Mucosa of descending colon (tissue), 3 donors: ENCODE measurements at regions not wholly inside any gene's neighbourhood (a gene's known extent, or its start where the extent isn't known, plus 50 kb on each side); places are given as distances from the start of the nearest gene placed in this dataset.

Experiments used
- ATAC-seq: fragments of 200-7000 bp; cut with Tn5 transposase; one replicate; pipeline ENCODE4 v1.9.1; 2020; ENCODE audit warnings: mild to moderate bottlenecking, moderate library complexity
- DNase-seq, 3 donors: peaks; one replicate each; pipeline ENCODE4 v3.0.0-alpha.2; 2020
- H3K36me3 ChIP-seq: fragments of 200-600 bp; one replicate; pipeline ENCODE4 v1.8.0; 2021; ENCODE audit warnings: low read depth, mild to moderate bottlenecking
- H3K4me1 ChIP-seq: fragments of 200-600 bp; one replicate; pipeline ENCODE4 v1.8.0; 2021; ENCODE audit warnings: low read depth, mild to moderate bottlenecking
- H3K4me3 ChIP-seq: fragments of 200-600 bp; one replicate; pipeline ENCODE4 v1.8.0; 2021; ENCODE audit warnings: mild to moderate bottlenecking
- H3K9me3 ChIP-seq: fragments of 200-600 bp; one replicate; pipeline ENCODE4 v1.8.0; 2021; ENCODE audit warnings: mild to moderate bottlenecking
- intact Hi-C, 2 donors: fragments of 100-400 bp; cut with DNase I in 1 of 2; cut with micrococcal nuclease in 1 of 2; formaldehyde crosslinking; loops; one replicate each; pipeline versions ENCODE4 v1.11.0 to v1.11.1; 2022; cut with DNase I, micrococcal nuclease
- TF ChIP-seq, protein P1 (sequence below): fragments of 200-600 bp; IDR thresholded peaks from one replicate; pipeline ENCODE4 v1.8.0; 2022; ENCODE audit warnings: antibody characterized with exemption, mild to moderate bottlenecking
- donor health status: DM: no; HTN: no; CAD: no; lungs with moderate emphysema.
- donor health status: DM: no; HTN: no; CAD: no.
- donor health status: DM: no; HTN: yes; CAD: no.

- Histone ChIP-seq H3K36me3 (no peaks in the 10 kb centered on the region), H3K4me1 (no peaks in the 10 kb centered on the region), H3K9me3 (no peaks in the 10 kb centered on the region), H3K4me3 (no peak overlapping the region)
- DNase-seq = no peak
- TF ChIP-seq, protein P1, sequence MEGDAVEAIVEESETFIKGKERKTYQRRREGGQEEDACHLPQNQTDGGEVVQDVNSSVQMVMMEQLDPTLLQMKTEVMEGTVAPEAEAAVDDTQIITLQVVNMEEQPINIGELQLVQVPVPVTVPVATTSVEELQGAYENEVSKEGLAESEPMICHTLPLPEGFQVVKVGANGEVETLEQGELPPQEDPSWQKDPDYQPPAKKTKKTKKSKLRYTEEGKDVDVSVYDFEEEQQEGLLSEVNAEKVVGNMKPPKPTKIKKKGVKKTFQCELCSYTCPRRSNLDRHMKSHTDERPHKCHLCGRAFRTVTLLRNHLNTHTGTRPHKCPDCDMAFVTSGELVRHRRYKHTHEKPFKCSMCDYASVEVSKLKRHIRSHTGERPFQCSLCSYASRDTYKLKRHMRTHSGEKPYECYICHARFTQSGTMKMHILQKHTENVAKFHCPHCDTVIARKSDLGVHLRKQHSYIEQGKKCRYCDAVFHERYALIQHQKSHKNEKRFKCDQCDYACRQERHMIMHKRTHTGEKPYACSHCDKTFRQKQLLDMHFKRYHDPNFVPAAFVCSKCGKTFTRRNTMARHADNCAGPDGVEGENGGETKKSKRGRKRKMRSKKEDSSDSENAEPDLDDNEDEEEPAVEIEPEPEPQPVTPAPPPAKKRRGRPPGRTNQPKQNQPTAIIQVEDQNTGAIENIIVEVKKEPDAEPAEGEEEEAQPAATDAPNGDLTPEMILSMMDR = no peak
- intact Hi-C loops = no loop called here
- no peak for ATAC-seq
Observed at GRCh38 chr1:195637539-195637938, 970.7 kb downstream of the KCNT2 start.

- DNase-seq = no peak
- ATAC-seq = no peak
- H3K36me3 ChIP-seq = no peaks in the 10 kb centered on the region
- intact Hi-C loops = no loop called here
- TF ChIP-seq, protein P1 = no peak
- no peaks in the 10 kb centered on the region for H3K4me1 ChIP-seq
- no peaks in the 10 kb centered on the region for H3K9me3 ChIP-seq
- no peak overlapping the region for H3K4me3 ChIP-seq
Observed at GRCh38 chr1:195618287-195618686, 990.0 kb downstream of the KCNT2 start.

DNA sequence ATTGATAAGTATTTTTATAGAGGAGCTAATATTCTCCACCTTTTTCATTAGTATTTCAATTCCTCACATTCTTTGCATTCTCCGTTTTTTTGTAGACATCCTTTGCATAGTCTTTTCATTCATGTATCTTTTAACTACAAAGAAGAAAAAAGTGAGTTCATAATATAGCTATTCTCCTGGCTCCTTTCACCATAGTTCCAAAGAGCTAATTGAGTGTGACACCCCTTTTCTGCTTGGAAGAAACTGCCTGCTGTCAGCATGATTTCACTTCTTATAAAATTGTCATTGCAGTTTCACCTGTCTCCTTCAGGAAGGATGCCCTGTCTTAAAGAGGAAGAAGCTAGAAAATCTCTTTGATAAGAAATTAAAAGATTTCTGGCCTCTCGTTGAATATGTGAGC, 991.1 kb downstream of the KCNT2 start:
- no peaks in the 10 kb centered on the region for H3K4me1 ChIP-seq
- DNase-seq = no peak
- intact Hi-C loops = no loop called here
- no peak for ATAC-seq
- H3K36me3 ChIP-seq = no peaks in the 10 kb centered on the region
- H3K4me3 ChIP-seq = no peak overlapping the region
- TF ChIP-seq, protein P1 = no peak
- H3K9me3 ChIP-seq = no peaks in the 10 kb centered on the region

DNA sequence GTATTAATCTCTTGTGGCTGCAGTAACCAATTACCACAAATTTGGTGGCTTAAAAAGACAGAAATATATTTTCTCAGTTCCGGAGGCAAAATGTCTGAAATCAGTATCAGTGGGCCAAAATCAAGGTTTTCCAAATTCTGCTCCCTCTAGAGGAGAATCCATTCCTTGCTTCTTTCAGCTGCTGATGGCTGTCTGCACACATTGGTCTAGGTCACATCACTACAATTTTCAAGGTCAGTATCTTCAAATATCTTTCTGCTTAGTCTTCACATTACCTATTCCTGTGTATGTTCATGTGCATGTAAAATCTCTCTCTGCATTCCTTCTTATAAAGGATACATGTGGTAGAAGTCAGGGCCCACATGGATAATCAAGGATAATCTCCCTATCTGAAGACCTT, 999.4 kb downstream of the KCNT2 start:
- H3K4me1 ChIP-seq = no peaks in the 10 kb centered on the region
- H3K4me3 ChIP-seq = no peak overlapping the region
- ATAC-seq (no peak), DNase-seq (no peak)
- intact Hi-C loops = no loop called here
- TF ChIP-seq, protein P1 = no peak
- no peaks in the 10 kb centered on the region for H3K36me3 ChIP-seq
- no peaks in the 10 kb centered on the region for H3K9me3 ChIP-seq

- DNase-seq = no peak
- Histone ChIP-seq H3K4me3 (no peak overlapping the region), H3K9me3 (no peaks in the 10 kb centered on the region), H3K4me1 (no peaks in the 10 kb centered on the region), H3K36me3 (no peaks in the 10 kb centered on the region)
- TF ChIP-seq, protein P1 = no peak
- intact Hi-C loops = no loop called here
- no peak for ATAC-seq
Observed at GRCh38 chr1:195606483-195606882, 1001.8 kb downstream of the KCNT2 start.

DNA sequence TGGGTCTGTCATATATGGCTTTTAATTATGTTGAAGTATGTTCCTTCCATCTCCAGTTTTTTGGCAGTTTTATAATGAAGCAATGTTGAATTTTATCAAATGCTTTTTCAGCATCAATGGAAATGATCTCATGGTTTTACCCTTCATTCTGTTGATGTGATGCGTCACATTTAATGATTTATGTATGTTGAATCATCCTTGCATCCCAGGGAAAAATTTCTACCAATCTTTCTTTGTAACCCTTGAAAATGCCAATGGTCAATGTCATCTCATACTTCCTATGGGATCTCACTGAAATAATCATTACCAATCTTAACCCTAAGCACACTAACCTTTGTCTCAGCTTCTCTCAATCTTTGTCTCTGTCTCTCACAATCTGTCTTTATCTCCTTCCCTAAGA, 1004.0 kb downstream of the KCNT2 start:
- no peak for DNase-seq
- no peaks in the 10 kb centered on the region for H3K4me1 ChIP-seq
- H3K9me3 ChIP-seq = no peaks in the 10 kb centered on the region
- intact Hi-C loops = no loop called here
- no peak overlapping the region for H3K4me3 ChIP-seq
- TF ChIP-seq, protein P1 = no peak
- no peaks in the 10 kb centered on the region for H3K36me3 ChIP-seq
- ATAC-seq = no peak
